Osteocyte (in vitro differentiated cells): ENCODE measurements at regions not wholly inside any gene's neighbourhood (a gene's known extent, or its start where the extent isn't known, plus 50 kb on each side); places are given as distances from the start of the nearest gene placed in this dataset.

Experiments used
- DNase-seq: peaks from one replicate; pipeline ENCODE4 v3.0.0; 2021; ENCODE audit warnings: mixed read lengths; ENCODE audit not compliant: unreplicated experiment; ENCODE audit errors: extremely low spot score
- H3K27ac Mint-ChIP-seq: one replicate; pipeline ENCODE4 v1.8.0; 2021; ENCODE audit warnings: mild to moderate bottlenecking, mixed read lengths; ENCODE audit not compliant: unreplicated experiment
- H3K27me3 Mint-ChIP-seq: one replicate; pipeline ENCODE4 v1.8.0; 2021; ENCODE audit warnings: mixed read lengths; ENCODE audit not compliant: unreplicated experiment
- H3K36me3 Mint-ChIP-seq: one replicate; pipeline ENCODE4 v1.8.0; 2021; ENCODE audit warnings: mixed read lengths; ENCODE audit not compliant: unreplicated experiment
- H3K4me1 Mint-ChIP-seq: one replicate; pipeline ENCODE4 v1.8.0; 2021; ENCODE audit warnings: mixed read lengths; ENCODE audit not compliant: unreplicated experiment
- H3K4me3 Mint-ChIP-seq: one replicate; pipeline ENCODE4 v1.8.0; 2021; ENCODE audit warnings: mild to moderate bottlenecking, moderate library complexity, mixed read lengths; ENCODE audit not compliant: unreplicated experiment
- H3K9me3 Mint-ChIP-seq: one replicate; pipeline ENCODE4 v1.8.0; 2021; ENCODE audit warnings: mixed read lengths; ENCODE audit not compliant: unreplicated experiment
- CTCF ChIP-seq: fragments of 200-600 bp; sonication (generic); IDR thresholded peaks from 2 replicates; pipeline ENCODE4 v1.5.0; 2021; ENCODE audit warnings: antibody characterized with exemption, mild to moderate bottlenecking, moderate library complexity

DNA sequence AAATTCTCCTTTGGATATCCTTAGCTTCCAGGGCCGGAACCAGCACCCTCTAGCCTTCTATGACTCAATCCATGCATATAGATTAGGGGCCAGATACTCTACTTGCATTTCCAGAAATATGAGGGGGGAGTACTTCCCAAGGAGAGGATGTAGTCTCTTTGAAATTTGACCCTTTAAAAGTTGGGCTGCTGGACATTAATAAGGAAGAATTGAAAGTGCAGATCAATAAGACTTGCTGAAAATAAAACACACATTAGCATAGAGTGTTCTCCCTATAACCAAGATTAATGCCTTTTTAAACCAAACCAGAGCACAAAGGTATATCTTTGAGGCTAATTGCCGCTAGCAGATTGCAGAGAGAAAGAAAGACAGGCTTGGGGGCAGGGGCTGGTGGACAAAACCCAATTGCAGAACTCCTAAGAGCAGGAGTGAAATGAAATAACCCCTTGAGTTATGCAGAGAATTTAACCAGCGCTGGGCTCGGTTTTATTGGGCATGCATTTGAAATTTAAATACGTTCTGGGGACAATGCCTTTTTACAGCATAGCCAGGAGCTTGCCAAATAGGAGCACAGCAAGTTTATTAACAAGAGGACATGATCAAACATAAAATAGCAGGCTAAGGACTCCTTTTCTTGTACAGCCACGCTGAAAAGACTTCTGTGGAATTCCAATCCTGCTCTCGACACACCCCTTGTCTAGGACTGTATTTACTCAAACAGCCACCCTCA, 108.2 kb upstream of the SALL4 start:
- peaks cover 17% of the 10 kb centered on the region for H3K4me1 Mint-ChIP-seq
- H3K27ac Mint-ChIP-seq = no peak overlapping the region
- H3K36me3 Mint-ChIP-seq = no peaks in the 10 kb centered on the region
- no peaks in the 10 kb centered on the region for H3K27me3 Mint-ChIP-seq
- no peak for DNase-seq
- H3K4me3 Mint-ChIP-seq = no peak overlapping the region
- TF ChIP-seq CTCF = no peak
- no peaks in the 10 kb centered on the region for H3K9me3 Mint-ChIP-seq

- Mint-ChIP-seq H3K27me3 (no peaks in the 10 kb centered on the region), H3K9me3 (no peaks in the 10 kb centered on the region), H3K4me1 (peaks cover 17% of the 10 kb centered on the region), H3K4me3 (no peak overlapping the region), H3K36me3 (no peaks in the 10 kb centered on the region), H3K27ac (no peak overlapping the region)
- DNase-seq = no peak
- no peak for TF ChIP-seq CTCF
Observed at GRCh38 chr20:51906679-51907078, 104.4 kb upstream of the SALL4 start.

- no peak for TF ChIP-seq CTCF
- H3K27ac Mint-ChIP-seq = no peak overlapping the region
- DNase-seq = no peak
- H3K9me3 Mint-ChIP-seq = no peaks in the 10 kb centered on the region
- H3K4me1 Mint-ChIP-seq = peaks cover 16% of the 10 kb centered on the region
- H3K4me3 Mint-ChIP-seq = no peak overlapping the region
- no peaks in the 10 kb centered on the region for H3K36me3 Mint-ChIP-seq
- H3K27me3 Mint-ChIP-seq = no peaks in the 10 kb centered on the region
Observed at GRCh38 chr20:51906049-51906448, 103.7 kb upstream of the SALL4 start.

DNA sequence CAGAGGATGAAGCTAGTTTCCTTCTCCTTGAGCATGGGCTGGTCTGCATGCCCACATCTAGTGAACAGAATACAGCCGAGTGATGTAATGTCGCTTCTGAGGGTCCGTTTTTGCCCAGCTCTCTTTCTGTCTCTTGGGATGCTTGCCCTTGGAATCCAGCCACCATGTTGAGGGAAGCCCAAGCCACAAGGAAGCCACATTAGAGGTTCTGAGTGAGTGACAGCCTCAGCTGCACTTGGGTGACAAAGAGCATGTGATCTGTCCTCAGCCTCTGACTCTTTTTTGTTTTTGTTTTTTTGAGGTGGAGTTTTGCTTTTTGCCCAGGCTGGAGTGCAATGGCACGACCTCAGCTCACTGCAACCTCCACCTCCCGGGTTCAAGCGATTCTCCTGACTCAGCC, 100.6 kb upstream of the SALL4 start:
- H3K27me3 Mint-ChIP-seq = no peaks in the 10 kb centered on the region
- no peak for DNase-seq
- H3K36me3 Mint-ChIP-seq = no peaks in the 10 kb centered on the region
- no peaks in the 10 kb centered on the region for H3K9me3 Mint-ChIP-seq
- no peak overlapping the region for H3K27ac Mint-ChIP-seq
- no peak overlapping the region for H3K4me3 Mint-ChIP-seq
- TF ChIP-seq CTCF = no peak
- no peaks in the 10 kb centered on the region for H3K4me1 Mint-ChIP-seq

GRCh38 chr20:51900443-51900842, 98.1 kb upstream of the SALL4 start:
- no peaks in the 10 kb centered on the region for H3K27me3 Mint-ChIP-seq
- H3K9me3 Mint-ChIP-seq = no peaks in the 10 kb centered on the region
- no peak for DNase-seq
- TF ChIP-seq CTCF = no peak
- H3K27ac Mint-ChIP-seq = no peak overlapping the region
- no peaks in the 10 kb centered on the region for H3K36me3 Mint-ChIP-seq
- no peak overlapping the region for H3K4me3 Mint-ChIP-seq
- H3K4me1 Mint-ChIP-seq = no peaks in the 10 kb centered on the region
